ENCODE measurements at regions not wholly inside any gene's neighbourhood (a gene's known extent, or its start where the extent isn't known, plus 50 kb on each side); places are given as distances from the start of the nearest gene placed in this dataset.

- H3K9ac ChIP-seq (ENCODE audit: low read depth, low read length, poor library complexity), result no peak overlapping the region
Measured at GRCh38 chr4:165662341-165662740, 210.7 kb upstream of the TLL1 start.

GRCh38 chr4:165663411-165663810, 209.6 kb upstream of the TLL1 start:
- H3K4me3 ChIP-seq (ENCODE audit: low read length in 2 of 2), result no peak overlapping the region
- no peak overlapping the region for H3K9ac ChIP-seq (ENCODE audit: low read depth, low read length, poor library complexity)
- no peaks in the 10 kb centered on the region for H3K27me3 ChIP-seq (ENCODE audit: control insufficient read depth in 3 of 3, insufficient read depth in 3 of 3, low read depth in 1 of 3, low read length in 3 of 3)
- H2AFZ ChIP-seq (ENCODE audit: low read length), result no peak overlapping the region
- H3K14ac ChIP-seq (ENCODE audit: low read length), result no peak overlapping the region
- H2BK15ac ChIP-seq (ENCODE audit: low read length), result no peak overlapping the region
- no peak overlapping the region for H3K4ac ChIP-seq (ENCODE audit: low read length)
- peaks cover 0 to under 1% of the 10 kb centered on the region in 2 donors for H3K4me1 ChIP-seq (ENCODE audit: control insufficient read depth in 2 of 2, insufficient read depth in 1 of 2, low read depth in 1 of 2, low read length in 2 of 2)
- H3K18ac ChIP-seq (ENCODE audit: low read length), result no peak overlapping the region
- DNase-seq (ENCODE audit: low spot score), result no peak
- no peaks in the 10 kb centered on the region for H3K9me3 ChIP-seq (replicated peaks in 1 of 2; ENCODE audit: control insufficient read depth in 2 of 2, insufficient read depth in 1 of 2, low read depth in 1 of 2, low read length in 2 of 2)
- no peaks in the 10 kb centered on the region for H3K79me1 ChIP-seq (ENCODE audit: low read depth, low read length)
- no peak overlapping the region for H2AK5ac ChIP-seq (ENCODE audit: low read depth, low read length)
- H4K8ac ChIP-seq (ENCODE audit: low read depth, low read length), result no peak overlapping the region
- H2BK12ac ChIP-seq (ENCODE audit: low read length), result no peak overlapping the region
- H3K23ac ChIP-seq (ENCODE audit: low read depth, low read length, poor library complexity), result no peak overlapping the region
- no peak overlapping the region for H3K4me2 ChIP-seq (ENCODE audit: insufficient read depth, low read length, poor library complexity, severe bottlenecking)
- H4K91ac ChIP-seq (ENCODE audit: low read depth, low read length, poor library complexity), result no peak overlapping the region
- H3K27ac ChIP-seq (replicated peaks; ENCODE audit: low read length), result no peak overlapping the region
- no peak overlapping the region for H2BK5ac ChIP-seq (ENCODE audit: low read length)
- H2BK120ac ChIP-seq (ENCODE audit: low read depth, low read length), result no peak overlapping the region
- no peaks in the 10 kb centered on the region for H3K36me3 ChIP-seq (replicated peaks in 1 of 2; ENCODE audit: control insufficient read depth in 2 of 2, insufficient read depth in 2 of 2, low read length in 2 of 2)

More at GRCh38 chr4:165662341-165662740, 210.7 kb upstream of the TLL1 start:
- Histone ChIP-seq H3K79me1 (ENCODE audit: low read depth, low read length) (no peaks in the 10 kb centered on the region), H2BK5ac (ENCODE audit: low read length) (no peak overlapping the region), H2AFZ (ENCODE audit: low read length) (peak overlapping the region; percentile 36), H4K91ac (ENCODE audit: low read depth, low read length, poor library complexity) (no peak overlapping the region), H3K9me3 (replicated peaks in 1 of 2; ENCODE audit: control insufficient read depth in 2 of 2, insufficient read depth in 1 of 2, low read depth in 1 of 2, low read length in 2 of 2) (no peaks in the 10 kb centered on the region), H3K36me3 (replicated peaks in 1 of 2; ENCODE audit: control insufficient read depth in 2 of 2, insufficient read depth in 2 of 2, low read length in 2 of 2) (no peaks in the 10 kb centered on the region), H2AK5ac (ENCODE audit: low read depth, low read length) (no peak overlapping the region), H4K8ac (ENCODE audit: low read depth, low read length) (no peak overlapping the region), H3K23ac (ENCODE audit: low read depth, low read length, poor library complexity) (no peak overlapping the region), H3K4me3 (ENCODE audit: low read length in 2 of 2) (no peak overlapping the region), H3K4me1 (ENCODE audit: control insufficient read depth in 2 of 2, insufficient read depth in 1 of 2, low read depth in 1 of 2, low read length in 2 of 2) (no peaks in the 10 kb centered on the region), H3K4me2 (ENCODE audit: insufficient read depth, low read length, poor library complexity, severe bottlenecking) (no peak overlapping the region), H3K14ac (ENCODE audit: low read length) (no peak overlapping the region), H3K27ac (replicated peaks; ENCODE audit: low read length) (no peak overlapping the region), H3K4ac (ENCODE audit: low read length) (no peak overlapping the region), H3K18ac (ENCODE audit: low read length) (no peak overlapping the region), H2BK12ac (ENCODE audit: low read length) (no peak overlapping the region), H2BK15ac (ENCODE audit: low read length) (no peak overlapping the region), H3K27me3 (ENCODE audit: control insufficient read depth in 3 of 3, insufficient read depth in 3 of 3, low read depth in 1 of 3, low read length in 3 of 3) (no peaks in the 10 kb centered on the region), H2BK120ac (ENCODE audit: low read depth, low read length) (no peak overlapping the region)
- DNase-seq (ENCODE audit: low spot score), result no peak
- WGBS, 2 donors (ENCODE audit: extremely low coverage in 2 of 2, insufficient read length in 2 of 2, insufficient replicate concordance in 1 of 2), result no CpG with 5 or more reads among the region's 2 CpGs

- Histone ChIP-seq H2AFZ (ENCODE audit: low read length) (no peak overlapping the region), H2BK15ac (ENCODE audit: low read length) (no peak overlapping the region), H2AK5ac (ENCODE audit: low read depth, low read length) (no peak overlapping the region), H3K36me3 (replicated peaks in 1 of 2; ENCODE audit: control insufficient read depth in 2 of 2, insufficient read depth in 2 of 2, low read length in 2 of 2) (no peaks in the 10 kb centered on the region), H3K27me3 (ENCODE audit: control insufficient read depth in 3 of 3, insufficient read depth in 3 of 3, low read depth in 1 of 3, low read length in 3 of 3) (no peaks in the 10 kb centered on the region), H3K79me1 (ENCODE audit: low read depth, low read length) (no peaks in the 10 kb centered on the region), H3K4ac (ENCODE audit: low read length) (no peak overlapping the region), H2BK12ac (ENCODE audit: low read length) (no peak overlapping the region), H3K18ac (ENCODE audit: low read length) (no peak overlapping the region), H3K4me2 (ENCODE audit: insufficient read depth, low read length, poor library complexity, severe bottlenecking) (no peak overlapping the region), H3K23ac (ENCODE audit: low read depth, low read length, poor library complexity) (no peak overlapping the region), H3K4me1 (ENCODE audit: control insufficient read depth in 2 of 2, insufficient read depth in 1 of 2, low read depth in 1 of 2, low read length in 2 of 2) (peaks cover 0 to 7% of the 10 kb centered on the region in 2 donors), H2BK120ac (ENCODE audit: low read depth, low read length) (no peak overlapping the region), H2BK5ac (ENCODE audit: low read length) (no peak overlapping the region), H4K91ac (ENCODE audit: low read depth, low read length, poor library complexity) (no peak overlapping the region), H4K8ac (ENCODE audit: low read depth, low read length) (no peak overlapping the region), H3K9ac (ENCODE audit: low read depth, low read length, poor library complexity) (no peak overlapping the region), H3K27ac (replicated peaks; ENCODE audit: low read length) (no peak overlapping the region), H3K14ac (ENCODE audit: low read length) (no peak overlapping the region), H3K9me3 (replicated peaks in 1 of 2; ENCODE audit: control insufficient read depth in 2 of 2, insufficient read depth in 1 of 2, low read depth in 1 of 2, low read length in 2 of 2) (no peaks in the 10 kb centered on the region), H3K4me3 (ENCODE audit: low read length in 2 of 2) (no peak overlapping the region)
- WGBS, 2 donors (ENCODE audit: extremely low coverage in 2 of 2, insufficient read length in 2 of 2, insufficient replicate concordance in 1 of 2), result no CpG with 5 or more reads among the region's 5 CpGs
- DNase-seq (ENCODE audit: low spot score), result no peak
Measured at GRCh38 chr4:165666836-165667235, 206.2 kb upstream of the TLL1 start.

- Histone ChIP-seq H2BK12ac (ENCODE audit: low read length) (no peak overlapping the region), H2BK5ac (ENCODE audit: low read length) (no peak overlapping the region), H3K23ac (ENCODE audit: low read depth, low read length, poor library complexity) (no peak overlapping the region), H3K18ac (ENCODE audit: low read length) (no peak overlapping the region), H3K4me1 (ENCODE audit: control insufficient read depth in 2 of 2, insufficient read depth in 1 of 2, low read depth in 1 of 2, low read length in 2 of 2) (peaks cover 0 to 7% of the 10 kb centered on the region in 2 donors), H3K9ac (ENCODE audit: low read depth, low read length, poor library complexity) (no peak overlapping the region), H2BK15ac (ENCODE audit: low read length) (no peak overlapping the region), H2AK5ac (ENCODE audit: low read depth, low read length) (no peak overlapping the region), H3K9me3 (replicated peaks in 1 of 2; ENCODE audit: control insufficient read depth in 2 of 2, insufficient read depth in 1 of 2, low read depth in 1 of 2, low read length in 2 of 2) (no peaks in the 10 kb centered on the region), H3K14ac (ENCODE audit: low read length) (no peak overlapping the region), H3K27me3 (ENCODE audit: control insufficient read depth in 3 of 3, insufficient read depth in 3 of 3, low read depth in 1 of 3, low read length in 3 of 3) (no peaks in the 10 kb centered on the region), H4K8ac (ENCODE audit: low read depth, low read length) (no peak overlapping the region), H4K91ac (ENCODE audit: low read depth, low read length, poor library complexity) (no peak overlapping the region), H3K4me3 (ENCODE audit: low read length in 2 of 2) (no peak overlapping the region), H2AFZ (ENCODE audit: low read length) (no peak overlapping the region), H3K4me2 (ENCODE audit: insufficient read depth, low read length, poor library complexity, severe bottlenecking) (no peak overlapping the region), H3K4ac (ENCODE audit: low read length) (no peak overlapping the region), H3K27ac (replicated peaks; ENCODE audit: low read length) (no peak overlapping the region), H3K79me1 (ENCODE audit: low read depth, low read length) (no peaks in the 10 kb centered on the region), H2BK120ac (ENCODE audit: low read depth, low read length) (no peak overlapping the region), H3K36me3 (replicated peaks in 1 of 2; ENCODE audit: control insufficient read depth in 2 of 2, insufficient read depth in 2 of 2, low read length in 2 of 2) (no peaks in the 10 kb centered on the region)
- DNase-seq (ENCODE audit: low spot score), result no peak
- WGBS, 2 donors (ENCODE audit: extremely low coverage in 2 of 2, insufficient read length in 2 of 2, insufficient replicate concordance in 1 of 2), result no CpG with 5 or more reads among the region's 1 CpG
Measured at GRCh38 chr4:165667969-165668368, 205.1 kb upstream of the TLL1 start.

Data from neuronal stem cell (in vitro differentiated cells).